Progenitor cell of endocrine pancreas (in vitro differentiated cells): ENCODE measurements at regions not wholly inside any gene's neighbourhood (a gene's known extent, or its start where the extent isn't known, plus 50 kb on each side); places are given as distances from the start of the nearest gene placed in this dataset.

Experiments used
- DNase-seq: peaks from one replicate; pipeline ENCODE4 v3.0.0; 2021; ENCODE audit warnings: low spot score; ENCODE audit not compliant: unreplicated experiment
- H3K27ac Mint-ChIP-seq: 2 replicates; pipeline ENCODE4 v1.8.0; 2021; ENCODE audit warnings: mild to moderate bottlenecking, moderate library complexity, mixed read lengths
- H3K27me3 Mint-ChIP-seq: 2 replicates; pipeline ENCODE4 v1.8.0; 2021; ENCODE audit warnings: mixed read lengths
- H3K36me3 Mint-ChIP-seq: 2 replicates; pipeline ENCODE4 v1.8.0; 2022; ENCODE audit warnings: mixed read lengths; ENCODE audit not compliant: insufficient read depth
- H3K4me1 Mint-ChIP-seq: 2 replicates; pipeline ENCODE4 v1.8.0; 2021; ENCODE audit warnings: low read depth, mixed read lengths
- H3K4me3 Mint-ChIP-seq: 2 replicates; pipeline ENCODE4 v1.8.0; 2021; ENCODE audit warnings: low read depth, mild to moderate bottlenecking, moderate library complexity, mixed read lengths
- H3K9me3 Mint-ChIP-seq: 2 replicates; pipeline ENCODE4 v1.8.0; 2021; ENCODE audit warnings: low read depth, mixed read lengths
- TF ChIP-seq, protein P1 (sequence below): fragments of 200-600 bp; sonication (generic); IDR thresholded peaks from one replicate; pipeline ENCODE4 v1.5.0; 2021; ENCODE audit warnings: antibody characterized with exemption, mild to moderate bottlenecking; ENCODE audit not compliant: unreplicated experiment

DNA sequence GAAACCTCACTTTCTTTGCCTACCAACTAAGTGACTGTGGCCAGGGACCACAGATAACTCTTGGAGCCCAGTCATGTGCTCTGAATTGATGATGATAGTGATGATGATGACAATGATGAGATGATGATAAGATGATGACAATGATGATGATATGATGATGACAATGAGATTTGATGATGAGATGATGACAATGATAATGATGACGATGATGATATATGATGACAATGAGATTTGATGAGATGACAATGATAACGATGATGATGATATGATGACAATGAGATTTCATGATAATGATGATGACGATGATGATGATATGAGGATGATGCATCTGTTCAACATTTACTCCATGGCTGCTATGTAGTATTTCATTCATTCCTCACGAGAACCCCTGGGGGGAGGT is 213.0 kb downstream of the ERCC6L2 start:
- no peak overlapping the region for H3K27ac Mint-ChIP-seq
- H3K4me3 Mint-ChIP-seq = no peak overlapping the region
- DNase-seq = no peak
- H3K9me3 Mint-ChIP-seq = no peaks in the 10 kb centered on the region
- no peaks in the 10 kb centered on the region for H3K36me3 Mint-ChIP-seq
- TF ChIP-seq, protein P1, sequence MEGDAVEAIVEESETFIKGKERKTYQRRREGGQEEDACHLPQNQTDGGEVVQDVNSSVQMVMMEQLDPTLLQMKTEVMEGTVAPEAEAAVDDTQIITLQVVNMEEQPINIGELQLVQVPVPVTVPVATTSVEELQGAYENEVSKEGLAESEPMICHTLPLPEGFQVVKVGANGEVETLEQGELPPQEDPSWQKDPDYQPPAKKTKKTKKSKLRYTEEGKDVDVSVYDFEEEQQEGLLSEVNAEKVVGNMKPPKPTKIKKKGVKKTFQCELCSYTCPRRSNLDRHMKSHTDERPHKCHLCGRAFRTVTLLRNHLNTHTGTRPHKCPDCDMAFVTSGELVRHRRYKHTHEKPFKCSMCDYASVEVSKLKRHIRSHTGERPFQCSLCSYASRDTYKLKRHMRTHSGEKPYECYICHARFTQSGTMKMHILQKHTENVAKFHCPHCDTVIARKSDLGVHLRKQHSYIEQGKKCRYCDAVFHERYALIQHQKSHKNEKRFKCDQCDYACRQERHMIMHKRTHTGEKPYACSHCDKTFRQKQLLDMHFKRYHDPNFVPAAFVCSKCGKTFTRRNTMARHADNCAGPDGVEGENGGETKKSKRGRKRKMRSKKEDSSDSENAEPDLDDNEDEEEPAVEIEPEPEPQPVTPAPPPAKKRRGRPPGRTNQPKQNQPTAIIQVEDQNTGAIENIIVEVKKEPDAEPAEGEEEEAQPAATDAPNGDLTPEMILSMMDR = no peak
- peaks cover 24% of the 10 kb centered on the region for H3K4me1 Mint-ChIP-seq
- peaks cover 9% of the 10 kb centered on the region for H3K27me3 Mint-ChIP-seq

DNA sequence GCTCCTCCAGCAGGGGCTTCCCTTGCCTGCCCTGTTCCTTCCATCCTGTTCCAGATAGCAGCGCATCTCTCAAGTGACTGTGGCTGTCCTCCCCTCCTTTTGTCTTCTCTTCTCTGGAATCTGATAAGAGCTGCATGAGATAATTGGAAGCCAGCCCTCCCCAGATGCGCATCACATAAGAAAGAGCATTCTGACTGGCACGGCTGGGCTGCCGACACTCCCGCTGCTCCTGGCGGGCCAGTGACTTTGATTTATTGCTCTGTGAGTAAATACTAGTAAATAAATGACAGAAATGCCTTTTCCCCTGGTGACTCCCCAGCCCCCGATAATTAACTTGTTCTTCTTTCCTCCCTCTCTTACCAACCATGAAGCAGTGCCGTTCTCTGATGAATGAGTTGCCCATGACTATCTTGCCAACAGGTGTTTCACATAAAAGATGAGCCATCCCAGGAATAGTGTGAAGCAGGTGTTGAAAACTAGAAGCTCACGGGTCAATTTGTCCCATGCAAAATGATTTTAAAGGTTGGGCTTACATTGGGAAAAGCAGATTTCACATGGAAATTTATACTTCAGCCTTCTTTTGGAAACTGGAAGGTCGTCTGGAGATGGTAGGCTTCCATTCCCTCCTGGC is 212.3 kb downstream of the ERCC6L2 start:
- TF ChIP-seq, protein P1 = no peak
- peak; percentile 25 for DNase-seq
- Mint-ChIP-seq H3K4me3 (no peak overlapping the region), H3K27me3 (peaks cover 9% of the 10 kb centered on the region), H3K27ac (peak overlapping the region; percentile 42), H3K4me1 (peaks cover 19% of the 10 kb centered on the region), H3K36me3 (no peaks in the 10 kb centered on the region), H3K9me3 (no peaks in the 10 kb centered on the region)

DNA sequence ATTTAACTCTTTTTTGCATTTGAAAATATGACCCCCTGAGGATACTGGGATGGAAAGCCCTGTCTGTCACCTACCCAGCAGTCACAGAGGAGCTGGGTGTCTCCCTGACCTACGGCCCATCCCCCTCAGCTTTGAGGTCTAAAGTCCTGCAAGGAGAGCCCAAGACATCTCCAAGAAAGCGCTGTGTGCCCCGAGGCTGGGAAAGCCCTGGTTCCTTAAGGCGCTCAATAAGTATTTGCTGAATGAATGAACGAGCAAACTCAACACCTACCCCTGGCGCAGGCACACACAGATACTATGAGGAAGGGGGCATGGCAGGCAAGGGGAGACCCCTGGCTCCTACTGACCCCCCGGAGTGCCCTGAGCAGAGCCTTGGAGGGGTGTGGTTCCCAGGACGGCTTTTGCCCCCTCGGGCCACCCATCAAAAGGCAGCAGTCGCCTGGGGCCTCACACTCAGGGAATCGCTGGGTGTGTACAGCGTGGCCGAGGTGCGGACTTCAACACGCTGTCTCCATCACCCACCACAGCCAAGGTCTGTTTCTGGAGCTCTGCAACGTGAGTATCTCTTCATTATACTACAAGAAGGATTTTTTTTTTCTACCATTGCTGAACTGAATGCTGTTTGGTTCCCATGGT is 211.6 kb downstream of the ERCC6L2 start:
- no peak overlapping the region for H3K4me3 Mint-ChIP-seq
- no peak overlapping the region for H3K27ac Mint-ChIP-seq
- H3K36me3 Mint-ChIP-seq = no peaks in the 10 kb centered on the region
- H3K4me1 Mint-ChIP-seq = peaks cover 19% of the 10 kb centered on the region
- no peak for DNase-seq
- H3K9me3 Mint-ChIP-seq = no peaks in the 10 kb centered on the region
- TF ChIP-seq, protein P1 = no peak
- peaks cover 9% of the 10 kb centered on the region for H3K27me3 Mint-ChIP-seq

DNA sequence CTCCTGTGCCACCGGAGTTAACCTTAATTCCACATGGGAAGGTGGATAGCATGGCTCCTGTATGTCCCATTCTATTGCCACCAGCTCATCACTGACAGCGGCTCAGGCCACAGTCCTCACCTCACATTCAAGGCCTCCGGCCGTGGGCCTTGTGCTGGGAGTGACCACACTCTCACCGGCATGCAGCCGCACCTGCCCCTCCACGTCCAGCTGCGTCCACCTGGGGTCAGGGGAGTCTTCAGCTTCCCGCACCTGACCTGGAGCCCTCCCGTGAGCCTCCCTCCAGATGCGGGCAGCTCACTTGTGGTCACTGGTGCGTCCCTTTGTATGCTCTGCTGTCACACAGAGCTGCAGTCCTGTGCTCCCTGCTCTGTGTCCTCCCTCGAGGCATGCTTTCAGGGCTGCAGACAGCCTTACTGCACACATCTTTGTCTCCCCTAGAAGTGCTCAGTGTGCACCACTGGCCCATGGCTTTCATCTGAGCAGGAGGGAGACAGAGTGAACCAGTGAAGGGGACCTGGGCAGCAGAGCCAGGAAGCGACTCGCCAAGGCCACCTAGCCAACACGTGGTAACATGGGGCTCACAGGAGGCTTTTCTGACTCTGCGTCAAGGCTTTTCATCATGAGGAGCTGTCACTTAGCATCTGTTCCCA is 210.1 kb downstream of the ERCC6L2 start:
- Mint-ChIP-seq H3K27me3 (peaks cover 12% of the 10 kb centered on the region), H3K9me3 (no peaks in the 10 kb centered on the region), H3K4me1 (peaks cover 19% of the 10 kb centered on the region), H3K4me3 (no peak overlapping the region), H3K36me3 (no peaks in the 10 kb centered on the region), H3K27ac (no peak overlapping the region)
- TF ChIP-seq, protein P1 = no peak
- no peak for DNase-seq

DNA sequence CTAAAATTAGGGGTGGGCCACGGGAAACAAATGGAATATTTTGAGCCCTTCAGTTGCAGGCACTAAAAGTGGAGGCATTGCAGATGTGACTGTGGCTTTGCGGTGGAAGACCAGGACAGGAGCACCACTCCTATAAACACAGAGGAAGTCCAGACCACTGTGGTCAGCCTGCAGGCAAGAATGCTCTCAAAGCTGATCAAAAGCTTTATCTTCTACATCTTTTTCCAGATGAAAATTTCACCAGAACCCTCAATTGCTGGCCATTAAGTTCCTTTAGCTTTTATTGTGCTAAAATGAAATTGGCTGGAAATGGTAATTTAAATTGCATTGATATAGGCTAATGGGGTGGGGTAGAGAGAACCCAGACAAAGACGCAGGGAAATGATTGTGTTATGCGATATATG is 208.8 kb downstream of the ERCC6L2 start:
- no peaks in the 10 kb centered on the region for H3K9me3 Mint-ChIP-seq
- H3K4me1 Mint-ChIP-seq = peaks cover 19% of the 10 kb centered on the region
- H3K36me3 Mint-ChIP-seq = no peaks in the 10 kb centered on the region
- H3K4me3 Mint-ChIP-seq = no peak overlapping the region
- DNase-seq = no peak
- TF ChIP-seq, protein P1 = no peak
- H3K27me3 Mint-ChIP-seq = peaks cover 19% of the 10 kb centered on the region
- H3K27ac Mint-ChIP-seq = no peak overlapping the region
